NCI-H526 treated with DMSO at 0.1 percent for 48 hours (cell line): ENCODE measurements at regions not wholly inside any gene's neighbourhood (a gene's known extent, or its start where the extent isn't known, plus 50 kb on each side); places are given as distances from the start of the nearest gene placed in this dataset.

ENCODE experiments used
- DNase-seq: peaks from one replicate; lab custom pipeline; 2025; lab: John Stamatoyannopoulos, UW

DNA sequence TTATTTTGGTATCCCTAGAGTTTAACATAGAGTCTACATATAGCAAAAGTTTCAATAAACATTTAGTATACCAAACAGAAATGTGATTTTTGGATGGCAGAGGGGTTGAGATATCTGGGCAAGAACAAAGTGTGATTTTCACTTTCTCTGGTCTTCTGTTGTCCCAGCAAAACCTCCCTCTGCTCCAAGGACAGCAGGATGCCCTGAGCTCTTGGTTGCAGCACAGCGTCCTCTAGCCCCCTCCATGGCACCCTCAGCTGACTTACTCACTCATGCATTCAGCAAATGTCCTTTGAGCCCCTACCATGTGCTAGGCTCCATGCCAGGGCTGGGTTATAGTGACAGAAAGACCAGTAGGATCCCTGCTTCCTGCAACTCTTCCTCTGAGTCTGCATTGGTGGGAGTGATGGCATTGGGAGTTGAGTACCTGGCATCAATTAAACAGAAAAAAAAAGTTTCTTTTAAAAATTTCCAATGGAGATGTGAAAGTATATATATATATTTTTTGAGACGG is 104.8 kb upstream of the UBL3 start:
- no peak for DNase-seq

DNA sequence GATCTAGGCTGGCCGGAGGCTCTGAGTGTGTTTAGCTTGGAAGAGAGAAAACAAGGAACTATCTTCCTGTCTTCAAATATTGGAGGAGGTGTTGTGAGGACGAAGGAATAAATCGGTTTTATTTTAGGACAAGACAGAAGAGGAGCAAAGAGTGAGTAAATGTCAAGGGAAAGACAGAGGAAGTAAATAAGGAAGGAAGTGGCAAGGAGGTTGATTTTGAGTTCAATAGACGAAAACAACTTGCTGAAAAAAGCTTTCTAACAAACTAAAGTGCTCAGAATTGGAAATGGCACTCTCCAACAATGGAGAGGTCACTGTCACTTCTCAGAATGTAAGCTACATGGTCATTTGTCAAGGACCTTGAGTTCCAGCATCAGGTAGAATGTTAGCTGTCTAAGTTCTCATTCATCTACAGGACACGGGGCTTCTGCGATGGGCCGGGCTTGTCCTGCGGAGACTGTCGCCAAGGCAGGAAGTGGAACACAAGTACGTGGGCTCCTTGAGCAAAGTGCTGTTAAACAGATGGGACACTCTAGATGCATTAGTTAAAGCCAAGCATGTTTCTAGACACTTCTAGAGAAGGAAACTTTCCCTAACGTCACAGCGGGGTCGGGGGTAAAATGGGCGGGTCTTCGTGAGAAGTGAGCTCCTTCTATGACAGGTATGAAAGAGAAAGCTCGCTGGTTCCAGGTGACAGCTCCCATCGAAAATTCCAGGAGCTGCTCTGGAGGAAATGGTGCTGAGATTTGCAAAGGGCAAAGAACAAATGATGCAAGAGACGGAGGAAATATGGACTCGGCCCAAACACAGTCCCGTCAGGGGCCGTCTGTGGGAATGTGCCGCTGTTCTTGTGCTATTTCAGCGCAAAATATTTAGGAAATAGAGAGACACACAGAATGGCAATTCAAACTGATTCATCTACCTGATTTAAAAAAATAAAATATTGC is 103.9 kb upstream of the UBL3 start:
- DNase-seq, result no peak

DNA sequence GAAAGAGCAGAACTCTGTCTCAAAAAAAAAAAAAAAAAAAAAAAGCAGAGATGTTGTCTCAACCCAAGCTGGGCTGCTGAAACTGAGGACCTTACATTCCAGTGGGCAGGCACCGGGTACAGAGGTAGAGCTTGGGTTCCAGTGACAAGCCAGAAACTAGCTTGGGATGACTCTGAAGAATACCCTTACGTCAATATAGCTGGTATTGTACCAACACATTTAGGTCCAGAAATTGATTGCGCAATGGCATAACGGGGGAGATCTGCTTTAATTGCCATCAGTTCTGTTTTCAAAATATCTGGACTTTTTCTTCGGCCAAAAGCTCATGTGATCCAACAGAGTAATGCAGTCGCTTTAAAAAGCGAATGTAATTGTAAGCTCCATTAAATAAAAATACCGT is 103.1 kb upstream of the UBL3 start:
- DNase-seq, result no peak

DNA sequence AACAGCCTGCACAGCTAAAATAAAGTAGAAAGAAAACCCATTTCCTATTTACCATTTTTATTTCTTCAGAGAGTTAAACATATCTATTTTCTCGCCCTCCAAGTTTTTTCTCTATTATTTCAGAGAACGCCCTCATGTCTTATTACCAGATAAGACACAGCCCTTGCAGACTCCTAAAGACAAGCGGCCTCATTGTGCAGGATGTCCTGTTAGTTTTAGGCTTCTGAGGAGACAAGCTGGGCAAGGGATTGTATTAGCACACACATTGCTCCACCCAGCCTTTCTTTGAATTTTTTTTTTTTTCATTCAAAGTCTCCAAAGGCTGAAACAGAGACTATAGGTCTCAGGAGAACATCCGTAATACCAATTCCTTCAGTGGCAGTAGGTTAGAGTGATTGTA is 101.8 kb upstream of the UBL3 start:
- DNase-seq, result no peak

DNA sequence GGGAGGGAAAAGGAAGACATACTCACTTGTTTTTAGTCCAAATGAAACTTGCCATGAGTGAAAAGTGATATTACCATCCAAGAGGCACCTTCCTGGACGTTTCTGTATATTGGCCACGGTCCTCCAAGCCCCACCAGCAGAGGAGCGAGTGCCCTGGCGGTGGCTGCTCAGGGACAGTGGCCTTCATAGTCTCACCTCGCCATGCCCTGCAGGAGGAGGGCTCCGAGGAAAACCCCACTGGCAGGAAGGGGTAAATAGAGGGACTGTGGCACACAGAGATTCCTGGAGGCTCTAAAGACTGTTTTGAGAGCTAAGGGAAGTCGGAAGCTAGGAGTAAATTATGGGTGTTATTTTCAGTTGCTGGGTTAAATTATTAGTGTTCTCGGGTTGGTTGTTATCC is 98.4 kb upstream of the UBL3 start:
- no peak for DNase-seq

DNA sequence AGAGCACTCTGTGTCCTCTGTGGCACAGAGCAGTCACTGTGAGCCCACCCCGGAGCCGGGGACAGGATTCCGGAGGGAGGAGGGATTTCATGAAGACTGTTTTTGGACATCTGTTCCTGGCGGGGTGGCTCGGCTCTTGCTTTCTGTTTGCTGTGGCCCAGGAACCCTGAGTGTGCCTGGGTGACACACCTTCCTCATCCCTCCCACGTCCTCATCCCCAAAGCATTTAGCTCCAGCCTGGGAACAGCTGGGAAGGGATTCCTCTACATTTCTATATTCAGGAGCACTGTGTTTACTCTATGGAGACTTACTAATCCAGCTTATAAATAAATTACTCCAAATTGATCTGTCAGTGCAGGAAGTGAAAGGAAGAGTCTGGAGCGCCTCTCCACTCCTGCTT is 97.8 kb upstream of the UBL3 start:
- DNase-seq, result no peak

DNA sequence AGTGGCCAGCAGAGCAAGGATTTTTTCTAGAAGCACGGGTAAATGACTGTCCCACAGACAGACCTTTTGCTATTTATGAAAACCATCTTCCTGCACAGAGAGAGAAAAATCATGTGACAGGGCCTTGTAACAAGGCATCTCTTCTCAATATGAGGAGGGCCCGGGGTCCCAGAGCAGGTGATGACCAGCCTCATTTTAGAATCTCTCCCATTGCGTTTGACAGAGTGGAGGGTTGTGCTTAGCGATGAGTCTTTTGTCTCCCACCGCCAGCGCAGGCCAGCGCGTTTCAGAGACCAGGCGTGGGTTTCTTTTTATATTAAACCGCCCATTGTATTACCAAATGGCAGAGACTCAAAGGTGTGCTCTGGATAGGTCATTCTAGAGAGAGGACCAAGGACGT is 97.4 kb upstream of the UBL3 start:
- no peak for DNase-seq

DNA sequence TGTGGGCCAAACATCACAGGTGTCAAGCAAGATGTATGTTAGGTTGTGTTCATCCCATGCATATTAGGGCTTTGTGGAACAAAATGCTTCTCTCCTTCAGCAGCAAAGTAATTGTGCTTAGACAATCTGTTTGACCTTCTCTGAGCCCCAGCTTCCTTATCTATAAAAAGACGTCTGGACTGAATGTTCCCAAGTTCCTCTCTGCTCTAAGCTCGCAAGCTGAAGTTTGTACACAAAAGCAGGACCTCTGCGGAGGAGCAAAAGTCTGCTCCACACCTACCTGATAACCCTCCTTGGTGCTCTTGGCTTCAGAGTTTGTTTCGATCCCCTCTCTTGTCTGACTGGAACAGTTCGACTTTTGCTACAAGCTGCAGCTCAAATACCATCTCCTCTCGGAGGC is 95.7 kb upstream of the UBL3 start:
- DNase-seq, result no peak

DNA sequence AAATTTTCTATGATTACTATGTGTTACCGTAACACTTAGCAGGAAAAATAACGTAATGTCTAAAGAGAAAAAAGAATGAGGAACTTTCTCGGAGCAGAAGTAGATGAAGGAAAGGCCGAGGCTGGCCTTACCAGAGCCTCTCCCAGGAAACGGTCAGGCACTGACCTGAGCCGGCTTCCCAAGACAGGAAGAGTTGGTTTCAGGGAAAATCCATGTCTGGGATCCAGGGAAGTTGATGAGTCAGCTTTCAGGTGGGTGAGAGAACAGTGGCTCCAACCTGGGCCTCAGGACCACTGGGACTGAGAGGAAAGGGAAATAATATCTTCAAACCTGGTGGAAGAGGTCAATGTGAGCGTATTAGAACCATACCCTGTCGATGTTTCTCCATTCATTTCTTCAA is 93.3 kb upstream of the UBL3 start:
- no peak for DNase-seq

DNA sequence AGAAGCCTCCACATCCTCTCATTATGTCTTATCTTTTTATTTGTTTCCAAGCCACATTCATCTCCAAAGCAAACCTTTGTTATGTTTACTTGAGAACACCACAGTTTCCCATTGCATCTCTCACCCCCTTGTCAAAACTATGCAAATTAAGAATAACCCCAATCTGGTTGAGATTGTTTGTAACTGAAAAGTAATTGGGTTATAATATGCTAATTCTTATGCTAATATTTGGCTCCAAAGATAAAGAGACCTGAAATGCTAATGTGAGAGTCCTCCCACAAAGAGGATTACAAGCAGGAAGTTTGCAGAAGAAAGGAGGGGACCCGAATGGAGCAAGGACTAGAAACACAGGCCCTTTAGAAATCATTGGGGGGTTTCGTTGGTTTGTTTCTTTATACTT is 92.9 kb upstream of the UBL3 start:
- no peak for DNase-seq

DNA sequence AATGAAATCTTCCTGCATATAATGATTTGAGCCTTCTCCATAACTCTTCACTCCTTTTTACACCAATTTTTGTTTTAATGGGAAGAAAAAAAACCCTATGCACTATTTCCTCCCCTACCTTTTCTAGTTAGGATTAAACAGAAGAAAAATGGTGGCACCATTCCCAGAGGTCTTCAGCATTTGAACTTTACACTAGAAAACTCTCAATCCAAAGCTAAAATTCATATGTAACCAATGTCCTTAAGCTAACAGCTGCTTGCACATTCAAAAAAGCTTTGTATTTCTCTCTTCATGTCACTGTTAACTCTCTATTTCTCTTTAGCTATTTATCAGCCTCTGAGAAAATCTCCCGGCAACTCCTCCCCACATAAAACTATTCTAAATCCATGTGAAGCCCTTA is 90.3 kb upstream of the UBL3 start:
- DNase-seq, result no peak

DNA sequence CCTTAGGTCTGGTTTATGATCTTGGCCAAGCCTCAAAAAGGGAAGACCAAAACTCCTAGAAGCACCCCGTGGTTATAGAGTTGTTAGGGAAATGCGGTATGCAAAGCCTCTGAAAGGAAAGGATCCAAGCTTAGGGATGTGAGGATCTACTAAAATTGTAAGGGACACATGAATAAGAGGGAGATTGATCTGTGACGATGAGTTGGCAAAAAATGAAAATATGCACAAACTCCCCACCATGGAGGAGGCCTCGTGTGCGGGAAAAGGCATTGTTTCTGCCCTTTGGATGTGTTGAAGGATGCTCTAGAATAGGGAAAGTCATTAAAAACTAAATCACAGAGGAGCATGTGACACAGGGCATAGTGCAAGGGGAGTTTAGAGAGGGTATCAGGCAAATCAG is 88.7 kb upstream of the UBL3 start:
- no peak for DNase-seq

DNA sequence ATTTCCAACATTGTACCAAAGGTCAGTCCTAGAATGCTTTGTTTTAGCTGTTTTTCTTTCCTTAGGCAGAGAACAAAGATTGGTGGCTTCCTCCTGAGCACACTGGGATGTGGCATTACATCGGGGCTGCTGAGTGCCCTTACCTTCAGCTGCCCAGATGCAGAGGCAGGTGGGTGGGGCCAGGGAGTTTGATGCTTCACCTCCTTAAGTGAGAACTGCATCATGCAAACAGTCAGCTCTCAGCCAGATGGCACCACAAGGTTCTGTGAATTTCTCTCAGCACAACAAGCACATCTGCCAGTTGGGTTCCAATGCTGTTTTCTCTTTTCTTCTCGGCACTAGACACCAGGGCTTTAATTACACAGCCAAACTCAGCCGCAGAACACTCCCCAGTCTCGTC is 87.4 kb upstream of the UBL3 start:
- no peak for DNase-seq

DNA sequence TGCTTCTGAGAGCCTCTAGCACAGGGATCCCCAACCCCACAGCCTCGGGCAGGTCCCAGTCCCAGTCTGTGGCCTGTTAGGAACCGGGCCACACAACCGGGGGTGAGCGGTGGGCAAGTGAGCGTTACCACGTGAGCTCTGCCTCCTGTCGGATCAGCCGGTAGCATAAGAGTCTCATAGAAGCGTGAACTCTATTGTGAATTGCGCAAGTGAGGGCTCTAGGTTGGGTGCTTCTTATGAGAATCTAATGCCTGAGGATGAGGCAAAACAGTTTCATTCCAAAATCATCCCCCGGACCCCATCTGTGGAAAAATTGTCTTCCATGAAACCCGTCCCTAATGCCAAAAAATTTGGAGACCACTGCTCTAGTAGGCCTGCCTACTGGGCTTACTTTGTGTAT is 87.0 kb upstream of the UBL3 start:
- DNase-seq, result no peak

DNA sequence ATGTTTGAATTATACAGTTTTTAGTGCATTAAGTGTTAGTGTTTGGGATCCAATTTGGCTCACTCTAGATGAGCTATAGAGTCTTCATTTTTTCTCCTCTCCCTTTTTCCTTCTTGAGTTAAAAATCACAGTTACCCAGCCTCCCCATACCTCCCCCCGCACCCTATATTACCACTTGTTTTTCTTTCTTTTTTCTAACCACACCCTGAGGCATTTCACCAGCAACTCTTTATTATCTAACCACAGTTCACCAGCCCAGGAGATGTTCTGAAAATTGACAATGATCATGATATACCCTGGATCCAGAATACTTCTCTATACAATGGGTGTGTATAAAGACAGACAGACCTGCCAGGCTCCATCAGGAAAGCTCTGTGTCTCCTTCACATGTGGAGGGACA is 86.5 kb upstream of the UBL3 start:
- DNase-seq, result no peak

DNA sequence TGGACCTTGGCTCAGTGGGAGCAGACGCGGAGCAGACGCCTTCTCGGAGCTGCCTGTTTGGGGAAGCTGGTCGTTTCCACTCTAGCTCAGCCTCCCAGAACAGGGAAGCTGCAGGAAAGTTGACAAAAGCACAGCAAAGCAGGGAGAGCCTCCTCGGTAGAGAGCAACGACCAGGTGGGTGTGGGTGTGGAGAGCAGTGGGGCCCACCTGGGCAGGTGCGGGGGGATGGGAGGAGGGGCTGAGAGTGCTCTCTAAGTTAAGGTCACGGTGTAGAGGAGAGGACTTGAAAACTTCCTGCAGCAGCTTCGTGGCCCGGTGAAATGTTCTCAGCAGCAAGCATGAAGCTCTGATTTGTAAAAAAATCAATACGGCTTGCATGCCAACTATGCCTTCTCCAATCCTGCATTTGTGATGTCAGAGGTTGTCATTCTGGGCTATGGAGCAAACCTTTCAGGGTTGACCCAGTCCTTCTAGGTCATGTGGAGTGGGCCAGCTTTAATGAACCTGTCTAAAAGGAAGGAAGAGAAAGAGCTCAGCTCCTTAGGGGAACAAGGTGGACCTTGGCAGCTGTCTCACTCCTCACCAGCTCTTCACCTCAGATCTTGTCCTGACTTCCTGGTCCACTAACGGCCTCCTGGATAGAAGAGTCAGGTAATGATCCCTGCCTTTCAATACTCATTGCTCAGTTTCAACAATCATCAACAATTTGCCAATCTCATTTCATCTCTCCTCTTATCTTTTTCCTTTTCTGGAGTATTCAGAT is 85.8 kb upstream of the UBL3 start:
- no peak for DNase-seq

DNA sequence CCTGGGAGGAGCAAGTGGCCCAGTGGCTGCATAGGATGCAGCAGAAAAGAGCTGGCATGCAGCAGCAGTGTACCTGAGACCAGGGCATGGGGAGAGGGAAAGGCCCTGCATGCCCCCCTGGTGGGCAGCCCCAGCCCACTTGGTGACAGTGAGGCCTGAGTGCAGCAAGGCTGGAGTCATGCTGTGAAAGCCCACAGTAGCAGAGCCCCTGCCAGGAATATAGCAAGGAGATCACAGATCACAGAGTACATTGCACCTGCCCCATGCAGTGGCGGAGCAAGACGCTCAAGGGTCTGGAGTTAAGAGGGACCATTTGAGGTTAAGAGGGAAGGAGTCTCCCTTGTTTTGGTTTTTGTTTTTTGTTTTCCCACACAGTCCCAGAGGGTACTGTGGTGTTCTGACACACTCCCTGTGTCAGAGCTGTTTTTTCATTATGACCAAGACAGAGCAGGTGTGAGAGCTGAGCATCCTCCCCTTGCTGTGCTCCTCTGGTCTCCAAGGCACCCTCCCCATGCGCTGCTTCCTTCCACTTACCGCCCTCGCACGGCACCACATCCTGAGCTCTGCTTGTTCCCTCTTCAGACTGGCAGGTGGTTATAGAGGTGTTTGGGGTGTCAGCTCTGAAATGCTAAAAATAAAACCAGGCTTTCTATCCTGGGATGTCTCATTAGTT is 85.0 kb upstream of the UBL3 start:
- DNase-seq, result no peak

DNA sequence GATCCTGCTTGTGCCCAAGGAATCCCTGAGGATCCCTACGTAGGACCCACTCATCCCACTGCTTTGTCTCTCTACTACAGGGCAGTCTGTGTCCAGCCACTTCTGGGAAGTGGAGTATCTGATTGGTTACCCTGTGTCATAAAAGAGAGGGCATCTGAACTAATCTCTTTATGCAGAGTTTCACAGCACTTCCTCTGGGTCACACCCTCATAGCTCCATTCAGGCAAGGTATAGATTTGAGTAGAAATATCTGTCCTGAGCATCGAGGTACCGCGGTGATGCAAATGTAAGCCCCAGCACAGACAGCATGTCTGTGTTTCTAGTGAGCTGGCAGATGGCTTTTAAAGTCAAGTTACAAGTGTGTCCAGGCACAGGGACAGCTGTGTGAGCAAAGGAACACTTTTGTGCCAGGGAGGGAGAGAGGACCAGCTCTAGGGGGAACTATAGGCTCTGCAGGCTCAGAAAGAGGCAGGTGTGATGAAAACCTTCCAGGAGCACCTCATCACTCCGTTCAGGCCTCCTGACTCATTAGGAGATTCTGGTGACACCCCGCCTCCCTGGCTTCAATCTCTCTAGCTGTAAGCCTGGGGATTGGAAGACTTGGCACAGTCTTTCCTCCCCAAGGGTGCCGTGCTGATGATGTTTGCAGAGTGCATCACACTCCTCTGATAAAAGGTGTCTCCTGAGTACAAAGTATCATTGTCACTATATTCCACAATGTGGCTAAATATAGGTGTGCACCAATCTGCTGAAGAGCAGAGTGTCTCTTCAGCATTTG is 84.3 kb upstream of the UBL3 start:
- no peak for DNase-seq

DNA sequence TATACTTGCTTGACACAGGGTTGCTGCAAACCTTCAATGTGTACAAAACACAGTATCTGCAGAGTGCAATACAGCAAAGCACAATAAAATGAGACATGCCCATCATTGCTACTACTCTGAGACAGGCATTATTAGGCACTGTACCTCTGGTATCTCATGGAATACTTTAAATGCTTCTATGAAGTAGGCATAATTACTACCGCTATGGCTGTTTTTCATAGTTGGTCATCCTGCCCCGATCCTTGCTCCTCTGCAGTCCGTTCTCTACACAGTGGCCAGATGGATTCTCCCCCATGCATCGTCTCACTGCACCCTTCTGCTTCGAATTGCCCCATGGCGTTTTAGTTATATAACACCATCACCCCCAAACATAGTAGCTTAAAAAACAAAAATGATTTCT is 83.0 kb upstream of the UBL3 start:
- DNase-seq, result no peak

DNA sequence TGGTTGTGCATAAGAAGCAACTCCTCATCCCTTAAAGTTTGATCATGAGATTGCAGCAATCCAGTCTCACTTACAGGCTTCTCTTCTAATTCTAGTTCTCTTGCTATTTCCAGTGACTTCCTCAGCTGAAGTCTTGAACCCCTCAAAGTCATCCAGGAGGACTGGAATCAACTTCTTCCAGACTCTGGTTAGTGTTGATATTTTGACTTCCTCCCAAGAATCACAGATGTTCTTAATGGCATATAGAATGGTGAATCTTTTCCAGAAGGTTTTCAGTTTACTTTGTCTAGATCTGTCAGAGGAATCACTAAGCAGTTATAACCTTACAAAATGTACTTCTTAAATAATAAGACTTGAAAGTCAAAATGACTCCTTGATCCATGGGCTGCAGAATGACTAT is 81.3 kb upstream of the UBL3 start:
- DNase-seq, result no peak

DNA sequence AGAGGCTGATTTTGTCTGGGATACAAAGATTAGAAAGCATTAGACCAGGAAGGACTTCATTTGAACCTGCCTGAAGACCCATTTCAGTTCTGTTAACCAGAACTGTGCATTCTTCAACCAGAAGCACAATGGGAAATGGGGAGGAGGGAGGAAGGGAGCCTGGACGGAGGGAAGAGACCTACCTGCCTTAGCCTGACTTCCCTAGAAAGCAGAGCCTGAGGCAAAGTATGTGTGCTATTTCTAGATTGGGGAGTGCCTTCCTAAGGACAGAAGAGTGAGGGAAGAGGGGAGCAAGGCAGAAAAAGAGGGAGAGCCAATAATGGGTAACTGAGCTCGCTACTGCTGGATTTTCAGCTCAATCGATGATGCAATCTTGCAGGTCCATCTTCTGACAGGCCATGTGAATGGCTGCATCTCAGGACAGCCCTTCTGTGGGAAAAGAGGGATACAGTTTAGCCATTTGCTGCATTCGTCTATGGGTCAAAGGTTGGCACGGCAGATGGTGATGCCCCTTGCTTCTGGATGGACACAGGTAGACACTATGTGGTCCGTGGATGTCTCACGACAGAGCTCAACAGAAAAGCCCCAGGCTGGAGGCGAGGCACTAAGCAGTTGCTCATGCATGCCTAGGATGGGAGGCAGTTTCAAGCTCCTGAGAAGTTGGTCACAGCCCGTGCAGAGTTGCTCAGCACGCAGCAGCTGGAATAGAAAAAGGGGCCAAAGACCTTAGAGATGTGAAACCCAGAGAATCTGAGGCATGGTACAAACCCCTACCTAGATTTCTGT is 78.8 kb upstream of the UBL3 start:
- no peak for DNase-seq
